GM18868 (cell line): ENCODE measurements at regions not wholly inside any gene's neighbourhood (a gene's known extent, or its start where the extent isn't known, plus 50 kb on each side); places are given as distances from the start of the nearest gene placed in this dataset.

Experiments used
- ATAC-seq: cut with Tn5 transposase; IDR thresholded peaks from one replicate; pipeline ENCODE4 v1.9.1; 2021; ENCODE audit warnings: mild to moderate bottlenecking, moderate library complexity; ENCODE audit not compliant: unreplicated experiment

GRCh38 chr1:229883504-229884200 is 183.4 kb upstream of the GALNT2 start:
- ATAC-seq = no peak

- ATAC-seq = no peak
Observed at GRCh38 chr1:229884765-229885164, 182.3 kb upstream of the GALNT2 start.

- no peak for ATAC-seq
Observed at GRCh38 chr1:229885568-229886495, 181.2 kb upstream of the GALNT2 start.

DNA sequence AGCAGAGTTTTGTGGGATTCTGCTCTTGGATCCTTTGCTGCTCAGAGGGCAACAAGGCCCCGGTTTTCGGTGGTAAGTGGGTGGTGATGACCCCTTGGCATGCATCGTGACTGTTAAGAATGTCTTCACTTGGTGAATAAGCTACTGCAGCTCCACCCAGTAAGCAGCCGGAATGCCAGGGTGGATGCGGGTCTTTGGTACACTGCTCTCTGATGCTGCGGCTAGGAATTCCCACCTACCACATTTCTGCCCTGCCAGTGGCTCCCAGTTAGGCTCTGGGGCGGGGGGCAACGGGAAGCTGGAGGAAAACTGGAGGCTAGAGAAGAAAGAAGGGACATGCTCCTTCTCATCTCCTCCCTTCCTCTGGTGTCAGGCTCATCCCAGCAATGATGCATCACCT is 180.4 kb upstream of the GALNT2 start:
- no peak for ATAC-seq

DNA sequence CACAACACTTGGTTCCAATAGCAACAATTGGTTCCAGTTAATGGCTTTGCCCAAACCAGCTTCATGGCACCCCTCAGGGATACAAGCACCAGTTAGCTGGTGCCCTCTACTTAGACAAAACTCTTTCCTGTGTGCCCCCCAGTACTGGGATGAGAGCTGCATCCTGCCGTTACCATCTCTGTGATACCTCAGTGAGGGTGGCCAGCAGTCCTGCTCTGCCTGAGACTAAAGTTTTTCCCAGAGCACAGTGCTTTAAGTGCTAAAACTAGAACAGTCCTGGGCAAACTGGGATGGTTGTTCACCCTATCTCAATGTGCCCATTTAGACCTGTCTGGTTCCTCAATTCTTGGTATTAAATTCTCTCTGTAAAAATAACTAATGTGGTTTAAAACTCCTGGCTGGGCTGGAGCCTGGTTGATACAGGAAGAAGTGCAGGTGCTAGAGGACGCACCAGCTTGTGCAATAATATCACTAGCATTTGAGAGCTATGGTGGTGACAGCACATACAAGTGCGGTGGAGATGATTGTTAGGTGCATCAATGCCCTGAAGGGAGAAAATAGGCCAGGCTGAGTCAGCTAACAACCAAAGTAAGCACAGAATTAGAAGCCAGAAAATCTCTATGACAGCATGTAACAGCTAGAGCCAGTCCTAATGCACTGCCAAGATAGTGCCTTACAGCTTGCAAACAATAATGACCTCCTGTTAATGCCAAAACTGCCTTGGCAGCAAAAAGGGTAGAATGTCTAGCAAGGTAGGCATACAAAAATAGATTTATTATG is 179.8 kb upstream of the GALNT2 start:
- ATAC-seq = no peak

- no peak for ATAC-seq
Observed at GRCh38 chr1:229888157-229888556, 178.9 kb upstream of the GALNT2 start.

- ATAC-seq = no peak
Observed at GRCh38 chr1:229888561-229889001, 178.5 kb upstream of the GALNT2 start.

DNA sequence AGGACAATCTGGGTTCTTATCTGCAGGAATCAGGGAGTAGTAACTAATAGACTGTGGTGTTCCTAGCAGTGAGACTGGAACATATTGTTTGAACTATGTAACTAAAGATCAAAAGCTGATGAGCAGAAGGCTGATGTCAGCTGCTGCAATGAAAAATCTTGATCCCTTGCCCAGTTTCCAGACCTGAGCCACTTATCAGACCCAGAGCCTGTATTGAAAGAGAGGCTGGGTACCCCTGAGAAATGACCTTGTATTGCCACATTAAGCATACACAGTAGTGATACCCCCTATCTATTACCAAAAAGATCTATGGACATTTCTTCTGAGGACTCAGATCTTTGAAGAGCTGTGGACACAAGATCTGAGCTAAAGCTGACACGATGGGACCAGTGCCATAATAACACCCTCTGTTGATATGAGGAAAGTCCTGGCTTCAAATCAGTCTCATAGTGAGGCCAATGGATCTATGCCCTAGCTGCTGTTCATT is 178.0 kb upstream of the GALNT2 start:
- ATAC-seq = no peak

GRCh38 chr1:229891227-229891626 is 175.8 kb upstream of the GALNT2 start:
- no peak for ATAC-seq

DNA sequence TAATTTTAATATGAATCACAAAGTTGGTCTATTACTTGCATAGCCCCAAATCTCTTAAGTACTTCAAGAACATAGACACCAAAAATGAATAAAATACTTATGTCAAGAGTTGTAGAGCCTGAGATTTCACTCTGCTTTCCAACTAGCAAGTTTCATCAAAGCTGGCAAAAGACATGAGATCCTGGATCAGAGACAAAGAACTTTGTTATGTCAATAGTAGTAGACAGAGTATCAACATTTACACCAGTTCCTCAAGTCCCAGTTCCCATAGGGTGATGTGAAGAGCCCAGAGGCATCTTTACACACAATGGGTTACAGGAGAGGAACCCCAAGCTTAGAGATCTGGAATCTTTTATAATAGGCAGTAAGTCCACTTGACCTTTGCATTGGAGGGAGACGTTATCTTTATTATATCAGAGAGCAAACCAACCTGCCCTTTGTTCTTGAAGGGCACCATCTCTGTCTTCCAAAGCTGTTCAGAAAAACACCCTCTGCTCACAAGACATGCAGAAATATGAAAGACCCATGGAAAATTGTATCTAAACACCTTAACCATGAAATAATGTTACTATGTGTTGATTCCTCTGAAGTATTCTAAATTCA is 174.4 kb upstream of the GALNT2 start:
- ATAC-seq = no peak

- no peak for ATAC-seq
Observed at GRCh38 chr1:229893762-229894444, 173.1 kb upstream of the GALNT2 start.

DNA sequence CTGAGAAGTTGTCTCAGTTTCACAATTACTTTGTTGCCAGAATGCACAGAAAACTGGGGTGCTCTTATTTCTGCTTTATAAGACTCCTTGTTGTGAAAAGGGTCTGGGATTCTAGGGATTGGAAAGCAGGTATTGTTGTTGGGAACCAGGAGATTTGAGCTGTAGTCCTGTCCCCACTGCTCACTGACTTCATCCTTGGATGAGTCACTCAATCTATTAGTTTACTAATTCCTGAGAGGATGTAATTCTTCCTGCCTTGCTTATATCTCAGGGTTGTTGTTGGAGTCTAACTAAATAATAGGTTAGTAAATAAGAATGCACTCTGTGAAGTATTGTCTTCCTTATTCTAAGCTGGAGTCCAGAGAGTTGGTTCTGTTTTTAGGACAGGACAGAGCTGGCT is 172.5 kb upstream of the GALNT2 start:
- ATAC-seq = no peak

DNA sequence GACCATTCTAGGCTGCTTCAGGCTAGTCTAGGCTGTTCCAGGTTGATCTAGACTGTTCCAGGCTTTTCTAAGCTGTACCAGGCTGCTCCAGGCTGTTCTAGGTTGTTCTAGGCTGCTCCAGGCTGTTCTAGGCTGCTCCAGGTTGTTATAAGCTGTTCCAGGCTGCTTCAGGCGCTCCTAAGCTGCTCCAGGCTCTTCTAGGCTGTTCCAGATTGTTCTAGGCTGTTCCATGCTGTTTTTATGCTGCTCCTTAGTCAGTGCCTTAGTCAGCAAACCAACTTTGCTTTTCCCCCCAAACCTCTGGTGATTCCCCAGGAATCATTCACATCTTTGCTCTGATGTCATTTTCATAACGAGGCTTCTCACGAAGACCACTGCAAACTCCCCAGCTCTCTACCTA is 171.4 kb upstream of the GALNT2 start:
- no peak for ATAC-seq

GRCh38 chr1:229896306-229896705 is 170.7 kb upstream of the GALNT2 start:
- ATAC-seq = no peak

DNA sequence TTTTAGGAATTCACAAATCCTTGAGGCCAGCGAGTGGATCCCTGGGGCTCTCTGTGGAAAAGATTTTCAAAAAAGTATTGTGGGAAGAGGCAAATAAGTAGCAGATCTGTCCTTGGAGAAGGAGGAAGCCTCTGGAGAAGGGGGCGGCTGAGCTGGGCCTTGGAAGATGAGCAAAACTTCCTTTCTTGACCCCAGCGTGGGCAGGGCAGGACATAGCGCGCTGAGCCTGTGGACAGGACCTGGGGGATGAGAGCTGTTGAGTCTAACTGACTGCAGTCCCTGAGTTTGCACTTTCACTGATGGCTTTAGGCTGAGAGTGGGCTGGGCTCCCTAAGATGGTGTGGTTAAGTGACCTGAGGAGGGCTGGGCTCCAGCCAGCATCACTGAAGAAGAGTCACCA is 170.2 kb upstream of the GALNT2 start:
- ATAC-seq = no peak

DNA sequence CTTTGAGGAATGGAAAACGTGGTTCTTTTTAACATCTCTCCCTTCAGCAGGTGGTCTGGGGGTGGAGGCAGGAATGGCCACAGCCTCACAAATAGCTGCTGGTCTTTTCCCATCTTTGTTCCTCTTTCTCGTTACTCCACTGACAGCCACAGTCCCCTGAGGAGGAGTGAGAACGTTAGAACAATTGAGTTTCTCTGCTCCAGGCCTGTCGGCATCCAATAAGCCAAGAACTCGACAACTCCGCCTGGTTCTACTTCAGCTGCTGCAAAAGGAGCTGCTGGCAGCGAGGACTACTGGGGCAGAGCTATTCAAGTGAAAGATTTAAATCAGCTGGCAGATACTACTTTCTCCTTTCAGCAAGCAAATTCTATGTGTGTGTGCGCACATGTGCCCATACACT is 169.5 kb upstream of the GALNT2 start:
- no peak for ATAC-seq

- no peak for ATAC-seq
Observed at GRCh38 chr1:229900220-229900619, 166.8 kb upstream of the GALNT2 start.

- ATAC-seq = no peak
Observed at GRCh38 chr1:229905031-229905545, 161.9 kb upstream of the GALNT2 start.

GRCh38 chr1:229905652-229906051 is 161.4 kb upstream of the GALNT2 start:
- ATAC-seq = no peak
